Neuronal stem cell (in vitro differentiated cells): ENCODE measurements at regions not wholly inside any gene's neighbourhood (a gene's known extent, or its start where the extent isn't known, plus 50 kb on each side); places are given as distances from the start of the nearest gene placed in this dataset.

Experiments
- DNase-seq: peaks from one replicate; pipeline ENCODE4 v3.0.0-alpha.2; 2013; ENCODE audit warnings: low spot score
- H2AFZ ChIP-seq: one replicate; pipeline ENCODE4 v1.6.1; 2013; ENCODE audit warnings: mild to moderate bottlenecking, low read length, inconsistent platforms
- H2AK5ac ChIP-seq: 2 replicates; pipeline ENCODE4 v1.6.1; 2013; ENCODE audit warnings: low read depth, mild to moderate bottlenecking, inconsistent platforms, low read length, moderate library complexity, mixed read lengths
- H2BK120ac ChIP-seq: 2 replicates; pipeline ENCODE4 v1.6.1; 2013; ENCODE audit warnings: low read depth, mild to moderate bottlenecking, inconsistent platforms, low read length, moderate library complexity, mixed read lengths
- H2BK12ac ChIP-seq: one replicate; pipeline ENCODE4 v1.6.1; 2013; ENCODE audit warnings: low read length, inconsistent platforms
- H2BK15ac ChIP-seq: 2 replicates; pipeline ENCODE4 v1.6.1; 2013; ENCODE audit warnings: mild to moderate bottlenecking, low read length, inconsistent platforms, mixed read lengths
- H2BK5ac ChIP-seq: one replicate; pipeline ENCODE4 v1.6.1; 2013; ENCODE audit warnings: inconsistent platforms, mild to moderate bottlenecking, low read length, moderate library complexity
- H3K14ac ChIP-seq: one replicate; pipeline ENCODE4 v1.6.1; 2013; ENCODE audit warnings: low read length, inconsistent platforms
- H3K18ac ChIP-seq: 2 replicates; pipeline ENCODE4 v1.6.1; 2013; ENCODE audit warnings: low read length, inconsistent platforms
- H3K23ac ChIP-seq: 2 replicates; pipeline ENCODE4 v1.6.1; 2013; ENCODE audit warnings: low read depth, mild to moderate bottlenecking, mixed read lengths, low read length, inconsistent platforms; ENCODE audit not compliant: poor library complexity
- H3K27ac ChIP-seq: replicated peaks from 3 replicates; pipeline ENCODE4 v1.5.1; 2013; ENCODE audit warnings: low read length, inconsistent platforms
- H3K27me3 ChIP-seq, 3 experiments: 2 replicates each; pipeline ENCODE4 v1.6.1; 2013; ENCODE audit warnings: low read length in 3 of 3, mild to moderate bottlenecking in 2 of 3, inconsistent platforms in 1 of 3, low read depth in 1 of 3, mixed read lengths in 1 of 3, moderate library complexity in 1 of 3; ENCODE audit not compliant: control insufficient read depth in 3 of 3, insufficient read depth in 3 of 3
- H3K36me3 ChIP-seq, 2 donors: replicated peaks in 1 of 2; 2 replicates each; pipeline ENCODE4 v1.6.1; 2013; ENCODE audit warnings: low read length in 2 of 2; ENCODE audit not compliant: control insufficient read depth in 2 of 2, insufficient read depth in 2 of 2
- H3K4ac ChIP-seq: 2 replicates; pipeline ENCODE4 v1.6.1; 2013; ENCODE audit warnings: inconsistent platforms, mild to moderate bottlenecking, low read length, moderate library complexity
- H3K4me1 ChIP-seq, 2 donors: 1 replicate in 1 of 2; 2 replicates in 1 of 2; pipeline ENCODE4 v1.6.1; 2013; ENCODE audit warnings: low read length in 2 of 2, low read depth in 1 of 2; ENCODE audit not compliant: control insufficient read depth in 2 of 2, insufficient read depth in 1 of 2
- H3K4me2 ChIP-seq: one replicate; pipeline ENCODE4 v1.6.1; 2013; ENCODE audit warnings: mild to moderate bottlenecking, low read length, inconsistent platforms; ENCODE audit not compliant: insufficient read depth, poor library complexity, severe bottlenecking
- H3K4me3 ChIP-seq, 2 donors: 2 replicates each; pipeline ENCODE4 v1.5.1; 2013; ENCODE audit warnings: low read length in 2 of 2, mild to moderate bottlenecking in 2 of 2, inconsistent platforms in 1 of 2, moderate library complexity in 1 of 2
- H3K79me1 ChIP-seq: one replicate; pipeline ENCODE4 v1.6.1; 2013; ENCODE audit warnings: low read depth, mild to moderate bottlenecking, inconsistent platforms, low read length, moderate library complexity
- H3K9ac ChIP-seq: one replicate; pipeline ENCODE4 v1.6.1; 2013; ENCODE audit warnings: mild to moderate bottlenecking, low read depth, low read length, inconsistent platforms; ENCODE audit not compliant: poor library complexity
- H3K9me3 ChIP-seq, 2 donors: replicated peaks in 1 of 2; 2 replicates each; pipeline versions ENCODE3 to v1.6.1; 2013; ENCODE audit warnings: low read length in 2 of 2, mild to moderate bottlenecking in 2 of 2, inconsistent platforms in 1 of 2, low read depth in 1 of 2, mixed read lengths in 1 of 2, moderate library complexity in 1 of 2; ENCODE audit not compliant: control insufficient read depth in 2 of 2, insufficient read depth in 1 of 2
- H4K8ac ChIP-seq: one replicate; pipeline ENCODE4 v1.6.1; 2013; ENCODE audit warnings: low read depth, mild to moderate bottlenecking, inconsistent platforms, low read length, moderate library complexity
- H4K91ac ChIP-seq: one replicate; pipeline ENCODE4 v1.6.1; 2013; ENCODE audit warnings: low read length, low read depth, mild to moderate bottlenecking, inconsistent platforms; ENCODE audit not compliant: poor library complexity
- WGBS, 2 donors: extraction: QIAGEN DNeasy Blood & Tissue Kit; methylation state at CpG; one replicate each; pipeline ENCODE4 v1.1.7; 2013; ENCODE audit warnings: missing lambda C conversion rate in 2 of 2, mixed read lengths in 1 of 2; ENCODE audit not compliant: insufficient read length in 2 of 2, insufficient replicate concordance in 1 of 2; ENCODE audit errors: extremely low coverage in 2 of 2; 5-methylcytosine and 5-hydroxymethylcytosine counted together

- Histone ChIP-seq H3K79me1 (no peaks in the 10 kb centered on the region), H3K4ac (no peak overlapping the region), H3K4me1 (peaks cover 0 to 6% of the 10 kb centered on the region in 2 donors), H3K27ac (no peak overlapping the region), H2AK5ac (no peak overlapping the region), H4K8ac (no peak overlapping the region), H3K9me3 (no peaks in the 10 kb centered on the region), H3K4me3 (no peak overlapping the region), H2BK5ac (no peak overlapping the region), H2BK15ac (no peak overlapping the region), H3K23ac (no peak overlapping the region), H4K91ac (no peak overlapping the region), H3K18ac (no peak overlapping the region), H3K36me3 (no peaks in the 10 kb centered on the region), H3K14ac (no peak overlapping the region), H3K9ac (no peak overlapping the region), H3K4me2 (no peak overlapping the region), H2BK12ac (no peak overlapping the region), H3K27me3 (no peaks in the 10 kb centered on the region), H2AFZ (no peak overlapping the region), H2BK120ac (no peak overlapping the region)
- no peak for DNase-seq
- WGBS, 2 donors, result no CpG with 5 or more reads among the region's 1 CpG
Measured at GRCh38 chr16:54458923-54459322, 172.3 kb upstream of the IRX3 start.

- Histone ChIP-seq H2BK12ac (no peak overlapping the region), H2BK15ac (no peak overlapping the region), H2AK5ac (no peak overlapping the region), H3K36me3 (no peaks in the 10 kb centered on the region), H3K18ac (no peak overlapping the region), H3K23ac (no peak overlapping the region), H3K4me1 (peaks cover 0 to 6% of the 10 kb centered on the region in 2 donors), H3K9ac (no peak overlapping the region), H3K27ac (no peak overlapping the region), H2BK5ac (no peak overlapping the region), H2AFZ (no peak overlapping the region), H3K27me3 (no peaks in the 10 kb centered on the region), H3K4me3 (no peak overlapping the region), H3K4me2 (no peak overlapping the region), H3K9me3 (no peaks in the 10 kb centered on the region), H4K8ac (no peak overlapping the region), H2BK120ac (no peak overlapping the region), H3K4ac (no peak overlapping the region), H3K79me1 (no peaks in the 10 kb centered on the region), H4K91ac (no peak overlapping the region), H3K14ac (no peak overlapping the region)
- DNase-seq, result no peak
- WGBS, 2 donors, result no CpG with 5 or more reads among the region's 4 CpGs
Measured at GRCh38 chr16:54456291-54456690, 169.7 kb upstream of the IRX3 start.

DNA sequence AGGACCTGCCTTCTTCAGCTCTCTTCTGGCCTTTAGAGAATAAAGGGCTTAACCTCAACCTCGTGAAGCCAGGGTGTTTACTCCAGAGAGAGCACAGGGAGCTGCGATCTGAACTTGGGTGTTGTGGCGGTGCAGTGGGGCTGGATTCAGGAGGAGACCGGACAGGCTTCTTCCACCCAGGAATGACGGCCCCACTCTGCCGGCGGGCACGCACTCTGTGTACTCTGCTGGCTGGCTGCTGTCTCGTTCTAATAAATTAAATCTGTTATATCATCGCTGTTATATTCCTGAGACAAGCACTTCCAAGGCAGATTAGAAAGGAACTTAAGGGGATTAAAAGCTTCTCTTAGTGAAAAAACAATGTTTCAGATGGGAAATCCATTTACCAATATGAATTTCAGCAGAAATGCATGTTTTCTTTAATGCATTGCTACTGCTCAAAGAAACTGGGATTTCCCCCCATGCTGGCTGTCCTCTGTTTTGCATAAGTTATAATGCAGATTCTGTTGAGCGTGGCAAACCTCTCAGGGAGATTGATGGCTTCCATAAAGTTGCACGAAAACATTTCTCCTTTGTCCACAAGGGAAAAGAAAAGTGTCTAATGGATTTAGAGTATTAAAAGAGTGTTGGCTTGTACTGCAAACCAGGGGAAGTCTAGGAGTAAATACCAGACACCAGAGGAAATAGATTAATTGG is 168.6 kb upstream of the IRX3 start:
- Histone ChIP-seq H2BK120ac (no peak overlapping the region), H3K9me3 (no peaks in the 10 kb centered on the region), H2BK15ac (no peak overlapping the region), H3K4me2 (no peak overlapping the region), H2AK5ac (no peak overlapping the region), H3K18ac (no peak overlapping the region), H3K4ac (no peak overlapping the region), H3K23ac (peak overlapping the region; percentile 56), H2BK5ac (no peak overlapping the region), H2AFZ (peak overlapping the region; percentile 56), H3K79me1 (no peaks in the 10 kb centered on the region), H3K27me3 (no peaks in the 10 kb centered on the region), H2BK12ac (no peak overlapping the region), H3K9ac (no peak overlapping the region), H3K4me1 (peaks cover 0 to 6% of the 10 kb centered on the region in 2 donors), H3K27ac (no peak overlapping the region), H4K91ac (no peak overlapping the region), H4K8ac (no peak overlapping the region), H3K4me3 (no peak overlapping the region), H3K14ac (no peak overlapping the region), H3K36me3 (no peaks in the 10 kb centered on the region)
- DNase-seq, result no peak
- no CpG with 5 or more reads among the region's 12 CpGs for WGBS, 2 donors

DNA sequence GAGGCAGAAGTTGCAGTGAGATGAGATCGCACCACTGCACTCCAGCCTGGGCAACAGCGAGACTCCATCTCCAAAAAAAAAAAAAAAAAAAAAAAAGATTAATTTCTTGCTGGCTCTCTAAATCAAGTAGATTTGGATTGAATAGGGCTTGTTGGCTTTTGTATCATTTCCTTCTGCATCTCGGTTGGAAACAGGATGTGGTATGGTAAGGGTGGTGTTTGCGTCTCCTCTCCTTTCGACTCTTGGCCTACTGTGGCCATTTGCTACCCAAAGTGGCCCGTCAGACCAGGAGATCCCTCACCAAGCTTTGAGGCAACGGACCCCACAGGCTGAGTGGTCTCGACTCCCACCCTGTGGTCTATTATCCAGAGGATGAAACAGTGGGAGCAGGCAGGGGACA is 168.0 kb upstream of the IRX3 start:
- Histone ChIP-seq H4K91ac (no peak overlapping the region), H3K4ac (no peak overlapping the region), H2BK12ac (no peak overlapping the region), H3K23ac (peak overlapping the region; percentile 56), H3K79me1 (no peaks in the 10 kb centered on the region), H3K27me3 (no peaks in the 10 kb centered on the region), H2BK15ac (no peak overlapping the region), H2AK5ac (no peak overlapping the region), H4K8ac (no peak overlapping the region), H3K14ac (no peak overlapping the region), H3K18ac (peak overlapping the region; percentile 22), H3K36me3 (no peaks in the 10 kb centered on the region), H2BK5ac (no peak overlapping the region), H3K9ac (no peak overlapping the region), H3K4me1 (peaks cover 0 to 6% of the 10 kb centered on the region in 2 donors), H2BK120ac (no peak overlapping the region), H3K27ac (no peak overlapping the region), H3K4me3 (no peak overlapping the region), H3K4me2 (no peak overlapping the region), H3K9me3 (no peaks in the 10 kb centered on the region), H2AFZ (peak overlapping the region; percentile 56)
- no peak for DNase-seq
- no CpG with 5 or more reads among the region's 8 CpGs for WGBS, 2 donors
